Activated CD4-positive, alpha-beta memory T cell treated with anti-CD3 and anti-CD28 coated beads, Interleukin-2, amount 10 ng/mL, durations not matched to agents 7 days and 5 days (primary cell): ENCODE measurements at regions not wholly inside any gene's neighbourhood (a gene's known extent, or its start where the extent isn't known, plus 50 kb on each side); places are given as distances from the start of the nearest gene placed in this dataset.

Experiments
- CTCF ChIA-PET: fragments of 350-600 bp; sonication (Branson Sonifier 250); formaldehyde crosslinking; loops from one replicate; lab custom pipeline; 2021; ENCODE audit warnings: antibody characterized with exemption, inconsistent platforms; lab: Charles Lee
- POLR2A ChIA-PET: fragments of 350-600 bp; sonication (Branson Sonifier 250); formaldehyde crosslinking; loops from one replicate; lab custom pipeline; 2021; ENCODE audit warnings: antibody characterized with exemption; lab: Charles Lee
- DNase-seq: peaks from one replicate; pipeline ENCODE4 v3.0.0-alpha.2; 2020
- H3K27ac Mint-ChIP-seq: one replicate; pipeline ENCODE4 v1.8.0; 2021; ENCODE audit warnings: mild to moderate bottlenecking, mixed read lengths
- H3K27me3 Mint-ChIP-seq: one replicate; pipeline ENCODE4 v1.8.0; 2021; ENCODE audit warnings: mixed read lengths
- H3K36me3 Mint-ChIP-seq: one replicate; pipeline ENCODE4 v1.8.0; 2021; ENCODE audit warnings: low read depth, mixed read lengths
- H3K4me1 Mint-ChIP-seq: one replicate; pipeline ENCODE4 v1.8.0; 2021; ENCODE audit warnings: mixed read lengths
- H3K4me3 Mint-ChIP-seq: one replicate; pipeline ENCODE4 v1.8.0; 2021; ENCODE audit warnings: mild to moderate bottlenecking, mixed read lengths
- H3K9me3 Mint-ChIP-seq: one replicate; pipeline ENCODE4 v1.8.0; 2021; ENCODE audit warnings: mixed read lengths

GRCh38 chr1:78367700-78368099, 123.1 kb upstream of the PTGFR start:
- H3K4me1 Mint-ChIP-seq = no peaks in the 10 kb centered on the region
- CTCF ChIA-PET = no interaction called here
- H3K9me3 Mint-ChIP-seq = no peaks in the 10 kb centered on the region
- H3K27me3 Mint-ChIP-seq = no peaks in the 10 kb centered on the region
- H3K36me3 Mint-ChIP-seq = no peaks in the 10 kb centered on the region
- POLR2A ChIA-PET = no interaction called here
- H3K4me3 Mint-ChIP-seq = no peak overlapping the region
- H3K27ac Mint-ChIP-seq = no peak overlapping the region
- DNase-seq = no peak

- ChIA-PET POLR2A (no interaction called here), CTCF (interaction anchor here (0.7 kb wide), 1 partner anchor 151 kb away, joined by 3 read pairs; no protein-coding TSS in a partner anchor)
- H3K36me3 Mint-ChIP-seq = no peaks in the 10 kb centered on the region
These were observed 121.2 kb upstream of the PTGFR start for GRCh38 chr1:78369546-78369945.

DNA sequence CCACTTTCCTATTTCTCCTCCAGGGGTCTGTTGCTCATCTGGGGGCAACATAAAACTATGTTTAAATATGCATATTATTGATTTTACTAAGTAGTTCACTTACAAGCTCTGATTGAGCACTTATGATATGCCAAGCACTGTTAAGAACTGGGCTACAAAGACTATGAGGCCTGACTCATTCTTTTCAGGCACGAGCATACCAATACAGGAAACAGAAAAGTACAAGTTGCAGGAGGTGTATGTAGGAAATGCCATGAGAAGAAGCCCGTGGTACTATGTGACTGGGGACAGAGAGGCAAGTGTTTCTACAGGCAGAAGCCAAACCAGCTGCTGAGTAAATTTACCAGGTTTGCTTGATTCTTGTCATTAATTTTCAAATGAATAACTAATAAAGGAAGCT, 120.4 kb upstream of the PTGFR start:
- H3K4me3 Mint-ChIP-seq = no peak overlapping the region
- POLR2A ChIA-PET = no interaction called here
- H3K9me3 Mint-ChIP-seq = no peaks in the 10 kb centered on the region
- no peak overlapping the region for H3K27ac Mint-ChIP-seq
- no peak for DNase-seq
- H3K36me3 Mint-ChIP-seq = no peaks in the 10 kb centered on the region
- H3K4me1 Mint-ChIP-seq = no peaks in the 10 kb centered on the region
- CTCF ChIA-PET = interaction anchor here (0.7 kb wide), 2 partner anchors 152 to 256 kb away, joined by 3 read pairs; no protein-coding TSS in a partner anchor
- no peaks in the 10 kb centered on the region for H3K27me3 Mint-ChIP-seq

More at GRCh38 chr1:78369546-78369945, 121.2 kb upstream of the PTGFR start:
- Mint-ChIP-seq H3K9me3 (no peaks in the 10 kb centered on the region), H3K4me1 (no peaks in the 10 kb centered on the region), H3K4me3 (no peak overlapping the region), H3K27ac (no peak overlapping the region), H3K27me3 (no peaks in the 10 kb centered on the region)
- no peak for DNase-seq

DNA sequence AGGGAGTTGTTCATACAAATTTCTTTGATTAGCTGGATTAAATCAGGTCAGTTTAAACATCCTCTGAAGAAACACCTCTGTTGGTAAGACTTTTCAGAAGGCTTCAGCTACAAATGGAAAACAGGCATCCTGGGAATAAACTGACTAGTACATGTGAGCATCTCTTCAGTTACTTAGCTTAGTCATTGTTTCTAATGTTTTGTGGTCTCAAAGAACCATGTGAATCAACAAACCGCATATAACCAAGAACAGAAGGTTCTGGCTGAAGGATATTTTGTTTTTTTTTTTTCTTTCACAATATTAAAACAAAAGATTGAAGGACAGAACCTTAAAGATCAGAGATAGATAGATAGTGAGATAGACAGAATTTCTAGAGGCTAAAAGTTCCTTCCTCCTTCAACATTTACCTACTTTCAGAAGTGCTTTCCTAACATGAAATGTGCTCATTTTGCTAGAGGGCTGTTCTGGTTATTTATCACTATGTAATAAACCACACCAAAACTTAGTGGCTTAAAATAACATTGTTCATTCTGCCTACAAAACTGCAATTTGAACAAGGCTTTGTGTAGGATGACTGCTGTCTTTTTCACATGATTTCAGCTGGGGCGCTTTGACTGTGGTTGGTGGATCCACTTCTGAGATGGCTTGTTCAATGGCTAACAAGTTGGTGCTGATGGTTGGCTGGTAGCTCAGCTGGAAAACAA, 119.8 kb upstream of the PTGFR start:
- Mint-ChIP-seq H3K4me3 (no peak overlapping the region), H3K36me3 (no peaks in the 10 kb centered on the region), H3K4me1 (no peaks in the 10 kb centered on the region), H3K27me3 (no peaks in the 10 kb centered on the region), H3K9me3 (no peaks in the 10 kb centered on the region), H3K27ac (no peak overlapping the region)
- DNase-seq = no peak
- CTCF ChIA-PET = interaction anchor here (0.7 kb wide), 1 partner anchor 257 kb away, joined by 3 read pairs; no protein-coding TSS in a partner anchor
- POLR2A ChIA-PET = no interaction called here

DNA sequence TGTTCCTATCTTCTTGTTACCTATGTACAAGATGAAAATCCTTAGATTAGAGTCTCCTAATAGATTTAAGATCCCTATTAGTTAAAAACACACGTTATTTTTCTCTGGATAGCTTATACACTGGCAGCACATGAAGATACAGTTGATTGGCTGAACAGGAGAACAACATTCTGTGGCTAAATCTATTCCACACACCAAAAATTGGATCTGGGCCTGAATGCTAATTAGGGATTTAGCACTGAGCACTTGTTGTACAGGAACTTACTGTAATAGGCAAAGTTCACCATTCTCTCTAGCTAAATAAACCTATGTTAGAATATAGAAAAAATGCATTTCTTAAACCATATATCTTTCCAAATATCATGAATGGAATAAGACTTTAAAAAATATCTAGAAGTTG, 117.1 kb upstream of the PTGFR start:
- H3K4me3 Mint-ChIP-seq = no peak overlapping the region
- POLR2A ChIA-PET = no interaction called here
- H3K36me3 Mint-ChIP-seq = no peaks in the 10 kb centered on the region
- H3K9me3 Mint-ChIP-seq = no peaks in the 10 kb centered on the region
- no peak overlapping the region for H3K27ac Mint-ChIP-seq
- H3K27me3 Mint-ChIP-seq = no peaks in the 10 kb centered on the region
- H3K4me1 Mint-ChIP-seq = no peaks in the 10 kb centered on the region
- CTCF ChIA-PET = no interaction called here
- DNase-seq = no peak

DNA sequence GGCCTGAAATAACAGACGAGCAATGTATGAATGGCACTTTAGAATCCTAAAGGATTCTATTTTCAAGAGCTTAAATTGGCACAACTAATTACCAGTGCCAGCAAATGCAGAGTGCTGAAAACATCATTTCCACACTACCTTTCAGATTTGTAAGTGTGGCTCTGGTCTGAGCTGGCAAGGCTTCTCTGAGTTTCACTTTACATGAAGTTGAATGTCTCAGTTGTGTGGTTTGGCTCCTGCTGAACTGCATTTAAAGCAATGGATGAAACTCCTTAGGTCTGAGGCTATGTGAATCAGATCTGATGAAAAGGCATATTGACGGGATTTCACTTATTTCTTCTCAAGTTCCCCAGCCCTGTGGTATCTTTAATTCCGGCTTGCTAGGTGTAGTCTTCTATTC, 114.8 kb upstream of the PTGFR start:
- Mint-ChIP-seq H3K9me3 (no peaks in the 10 kb centered on the region), H3K4me3 (no peak overlapping the region), H3K27ac (no peak overlapping the region), H3K4me1 (no peaks in the 10 kb centered on the region), H3K27me3 (peaks cover 2% of the 10 kb centered on the region), H3K36me3 (no peaks in the 10 kb centered on the region)
- CTCF ChIA-PET = no interaction called here
- DNase-seq = no peak
- POLR2A ChIA-PET = no interaction called here

DNA sequence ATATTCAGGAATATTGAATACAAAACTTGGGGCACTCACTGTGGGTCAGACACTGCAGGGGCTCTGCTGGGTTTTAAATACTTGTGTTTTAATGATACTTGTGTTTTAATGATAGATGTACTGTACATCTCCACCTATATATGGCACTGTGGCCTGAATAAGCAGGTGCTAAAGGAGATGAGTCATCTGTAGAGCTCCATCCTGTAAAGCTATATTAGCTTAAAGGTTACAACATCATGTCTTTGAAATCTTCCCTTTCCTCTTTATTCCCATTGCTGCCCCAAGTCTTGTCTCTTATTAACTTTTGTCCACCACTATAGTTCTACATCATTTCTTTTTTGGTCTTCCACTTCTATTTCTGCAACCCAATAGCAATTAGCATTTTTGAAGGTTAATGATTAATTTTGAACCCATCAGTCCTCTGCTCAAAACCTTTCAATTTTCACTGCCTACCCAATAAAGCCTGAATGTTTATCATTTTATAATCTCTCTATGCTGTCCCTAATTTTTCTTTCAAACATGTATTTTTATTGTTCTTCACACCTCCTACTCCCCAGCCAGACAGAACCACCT, 113.3 kb upstream of the PTGFR start:
- no peaks in the 10 kb centered on the region for H3K4me1 Mint-ChIP-seq
- peaks cover 2% of the 10 kb centered on the region for H3K27me3 Mint-ChIP-seq
- ChIA-PET POLR2A (no interaction called here), CTCF (no interaction called here)
- no peak for DNase-seq
- no peaks in the 10 kb centered on the region for H3K36me3 Mint-ChIP-seq
- H3K4me3 Mint-ChIP-seq = no peak overlapping the region
- H3K27ac Mint-ChIP-seq = no peak overlapping the region
- no peaks in the 10 kb centered on the region for H3K9me3 Mint-ChIP-seq

DNA sequence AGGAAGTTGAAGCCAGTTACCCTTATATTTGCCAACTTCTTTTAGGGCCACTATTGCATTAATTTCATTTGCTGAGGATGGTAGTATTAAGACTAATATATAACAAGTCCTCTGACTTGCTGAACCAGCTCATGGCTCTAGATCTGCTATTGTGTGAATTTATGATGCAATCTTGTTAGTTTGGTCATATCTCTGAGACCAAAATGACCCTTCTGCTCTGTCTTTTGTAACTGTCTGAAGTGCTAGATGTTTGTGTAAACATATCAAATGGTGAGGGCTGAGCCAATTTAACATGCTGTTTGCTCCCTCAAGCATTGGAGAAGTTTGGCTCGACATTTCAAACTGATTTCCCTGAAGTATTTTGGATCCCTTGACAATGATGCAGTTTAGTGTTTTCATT, 106.9 kb upstream of the PTGFR start:
- no peak overlapping the region for H3K27ac Mint-ChIP-seq
- H3K27me3 Mint-ChIP-seq = peaks cover 1% of the 10 kb centered on the region
- no peak for DNase-seq
- no peaks in the 10 kb centered on the region for H3K36me3 Mint-ChIP-seq
- no peaks in the 10 kb centered on the region for H3K4me1 Mint-ChIP-seq
- H3K9me3 Mint-ChIP-seq = no peaks in the 10 kb centered on the region
- ChIA-PET CTCF (no interaction called here), POLR2A (no interaction called here)
- H3K4me3 Mint-ChIP-seq = no peak overlapping the region

GRCh38 chr1:78385744-78386462, 104.9 kb upstream of the PTGFR start:
- Mint-ChIP-seq H3K9me3 (no peaks in the 10 kb centered on the region), H3K4me3 (no peak overlapping the region), H3K27me3 (no peaks in the 10 kb centered on the region), H3K4me1 (no peaks in the 10 kb centered on the region), H3K27ac (no peak overlapping the region), H3K36me3 (no peaks in the 10 kb centered on the region)
- no peak for DNase-seq
- ChIA-PET CTCF (no interaction called here), POLR2A (no interaction called here)

DNA sequence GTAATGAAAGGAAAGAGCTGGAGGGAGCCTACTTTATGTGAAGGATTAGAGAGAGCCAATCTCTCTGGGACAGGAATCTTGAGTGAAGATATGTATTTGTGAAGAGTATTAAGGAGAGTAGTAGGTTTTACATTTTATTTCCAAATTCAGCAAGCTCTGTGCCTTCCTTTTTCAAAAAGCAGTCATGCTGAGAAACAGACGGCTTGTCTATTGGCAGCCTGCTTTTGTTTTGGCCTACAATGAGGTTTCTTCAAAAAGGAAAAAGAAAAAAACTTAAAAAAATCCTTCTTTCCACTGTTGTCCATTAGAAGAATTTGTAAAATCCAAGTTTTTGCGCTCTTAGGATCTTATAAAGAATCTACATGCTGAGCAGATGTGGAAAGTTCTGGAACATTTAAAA, 103.6 kb upstream of the PTGFR start:
- no peak overlapping the region for H3K27ac Mint-ChIP-seq
- no peaks in the 10 kb centered on the region for H3K9me3 Mint-ChIP-seq
- ChIA-PET CTCF (no interaction called here), POLR2A (no interaction called here)
- no peak for DNase-seq
- no peaks in the 10 kb centered on the region for H3K36me3 Mint-ChIP-seq
- H3K4me1 Mint-ChIP-seq = no peaks in the 10 kb centered on the region
- H3K27me3 Mint-ChIP-seq = no peaks in the 10 kb centered on the region
- H3K4me3 Mint-ChIP-seq = no peak overlapping the region

GRCh38 chr1:78387871-78388270, 102.9 kb upstream of the PTGFR start:
- ChIA-PET CTCF (no interaction called here), POLR2A (no interaction called here)
- Mint-ChIP-seq H3K36me3 (no peaks in the 10 kb centered on the region), H3K4me1 (no peaks in the 10 kb centered on the region), H3K27ac (no peak overlapping the region), H3K9me3 (no peaks in the 10 kb centered on the region), H3K27me3 (no peaks in the 10 kb centered on the region), H3K4me3 (no peak overlapping the region)
- no peak for DNase-seq

- H3K27ac Mint-ChIP-seq = no peak overlapping the region
- no peak for DNase-seq
- H3K9me3 Mint-ChIP-seq = no peaks in the 10 kb centered on the region
- ChIA-PET POLR2A (no interaction called here), CTCF (no interaction called here)
- H3K4me1 Mint-ChIP-seq = no peaks in the 10 kb centered on the region
- no peaks in the 10 kb centered on the region for H3K27me3 Mint-ChIP-seq
- H3K4me3 Mint-ChIP-seq = no peak overlapping the region
- H3K36me3 Mint-ChIP-seq = no peaks in the 10 kb centered on the region
These were observed 102.5 kb upstream of the PTGFR start for GRCh38 chr1:78388275-78388674.

GRCh38 chr1:78401148-78401547, 89.6 kb upstream of the PTGFR start:
- POLR2A ChIA-PET = no interaction called here
- Mint-ChIP-seq H3K4me3 (no peak overlapping the region), H3K27ac (no peak overlapping the region), H3K27me3 (peaks cover 2% of the 10 kb centered on the region), H3K36me3 (no peaks in the 10 kb centered on the region), H3K9me3 (no peaks in the 10 kb centered on the region), H3K4me1 (no peaks in the 10 kb centered on the region)
- DNase-seq = no peak
- CTCF ChIA-PET = no interaction called here
